CD4-positive, alpha-beta memory T cell (primary cell): ENCODE measurements at regions not wholly inside any gene's neighbourhood (a gene's known extent, or its start where the extent isn't known, plus 50 kb on each side); places are given as distances from the start of the nearest gene placed in this dataset.

Source experiments
- CTCF ChIA-PET: fragments of 350-600 bp; sonication (Branson Sonifier 250); formaldehyde crosslinking; loops from one replicate; lab custom pipeline; 2021; ENCODE audit warnings: inconsistent platforms; ENCODE audit not compliant: partially characterized antibody; lab: Charles Lee
- POLR2A ChIA-PET: fragments of 350-600 bp; sonication (Branson Sonifier 250); formaldehyde crosslinking; loops from one replicate; lab custom pipeline; 2021; ENCODE audit not compliant: partially characterized antibody; lab: Charles Lee
- DNase-seq, 5 donors: peaks; one replicate each; pipeline versions ENCODE4 v3.0.0 to v3.0.0-alpha.2; 2020 to 2022; ENCODE audit warnings: mixed read lengths in 1 of 5
- H3K27ac ChIP-seq: one replicate; pipeline ENCODE4 v1.7.0; 2013; ENCODE audit warnings: low read depth, low read length
- H3K27me3 ChIP-seq: 2 replicates; pipeline ENCODE4 v1.7.0; 2013; ENCODE audit warnings: mild to moderate bottlenecking, low read length, moderate library complexity; ENCODE audit not compliant: insufficient read depth
- H3K36me3 ChIP-seq: 2 replicates; pipeline ENCODE4 v1.7.0; 2013; ENCODE audit warnings: mild to moderate bottlenecking, low read length, moderate library complexity; ENCODE audit not compliant: insufficient read depth
- H3K4me1 ChIP-seq: 2 replicates; pipeline ENCODE4 v1.7.0; 2013; ENCODE audit warnings: mild to moderate bottlenecking, low read length, moderate library complexity; ENCODE audit not compliant: insufficient read depth
- H3K4me3 ChIP-seq, 2 donors: one replicate each; pipeline ENCODE4 v1.7.0; 2013; ENCODE audit warnings: low read length in 2 of 2, mild to moderate bottlenecking in 1 of 2
- H3K9me3 ChIP-seq, 2 donors: one replicate each; pipeline ENCODE4 v1.7.0; 2013; ENCODE audit warnings: low read length in 2 of 2, control low read depth in 1 of 2; ENCODE audit not compliant: control insufficient read depth in 1 of 2
- H3K27ac Mint-ChIP-seq, 7 donors: one replicate each; pipeline ENCODE4 v1.8.0; 2020 to 2021; ENCODE audit warnings: mixed read lengths in 7 of 7, mild to moderate bottlenecking in 6 of 7, inconsistent platforms in 3 of 7, moderate library complexity in 3 of 7
- H3K27me3 Mint-ChIP-seq, 2 donors: one replicate each; pipeline ENCODE4 v1.8.0; 2020 to 2021; ENCODE audit warnings: mixed read lengths in 2 of 2
- H3K36me3 Mint-ChIP-seq, 2 donors: one replicate each; pipeline ENCODE4 v1.8.0; 2020 to 2021; ENCODE audit warnings: mixed read lengths in 2 of 2, inconsistent platforms in 1 of 2, mild to moderate bottlenecking in 1 of 2
- H3K4me1 Mint-ChIP-seq, 4 donors: one replicate each; pipeline ENCODE4 v1.8.0; 2020 to 2021; ENCODE audit warnings: mixed read lengths in 4 of 4, mild to moderate bottlenecking in 1 of 4
- H3K4me3 Mint-ChIP-seq, 8 donors: one replicate each; pipeline ENCODE4 v1.8.0; 2020 to 2021; ENCODE audit warnings: mixed read lengths in 8 of 8, mild to moderate bottlenecking in 7 of 8, moderate library complexity in 6 of 8, inconsistent platforms in 3 of 8
- H3K9me3 Mint-ChIP-seq, 8 donors: one replicate each; pipeline ENCODE4 v1.8.0; 2020 to 2021; ENCODE audit warnings: mixed read lengths in 8 of 8, mild to moderate bottlenecking in 5 of 8, inconsistent platforms in 3 of 8, moderate library complexity in 1 of 8
- intact Hi-C: fragments of 100-400 bp; cut with micrococcal nuclease; formaldehyde crosslinking; loops from one replicate; pipeline ENCODE4 v1.15.1; 2023

GRCh38 chr5:3163626-3164025, 412.1 kb upstream of the IRX2 start:
- intact Hi-C loops = no loop called here
- no peaks in the 10 kb centered on the region for H3K9me3 ChIP-seq
- no peaks in the 10 kb centered on the region for H3K4me1 ChIP-seq
- no peaks in the 10 kb centered on the region for H3K36me3 ChIP-seq
- ChIA-PET CTCF (no interaction called here), POLR2A (no interaction called here)
- H3K27ac ChIP-seq = no peak overlapping the region
- no peaks in the 10 kb centered on the region for H3K36me3 Mint-ChIP-seq
- no peaks in the 10 kb centered on the region for H3K27me3 ChIP-seq
- no peaks in the 10 kb centered on the region for H3K4me1 Mint-ChIP-seq
- no peak overlapping the region for H3K4me3 ChIP-seq
- H3K4me3 Mint-ChIP-seq = no peak overlapping the region
- peaks cover 2 to 39% (median 25%) of the 10 kb centered on the region in 8 donors for H3K9me3 Mint-ChIP-seq
- no peak overlapping the region for H3K27ac Mint-ChIP-seq
- no peak for DNase-seq
- H3K27me3 Mint-ChIP-seq = peaks cover 0 to 2% of the 10 kb centered on the region in 2 donors

- H3K36me3 ChIP-seq = no peaks in the 10 kb centered on the region
- CTCF ChIA-PET = no interaction called here
- no peaks in the 10 kb centered on the region for H3K27me3 ChIP-seq
- no peak overlapping the region for H3K27ac ChIP-seq
- Mint-ChIP-seq H3K4me1 (no peaks in the 10 kb centered on the region), H3K36me3 (no peaks in the 10 kb centered on the region), H3K27me3 (peaks cover 0 to 2% of the 10 kb centered on the region in 2 donors), H3K9me3 (peaks cover 0 to 25% (median 14%) of the 10 kb centered on the region in 8 donors), H3K4me3 (no peak overlapping the region), H3K27ac (no peak overlapping the region)
- no peaks in the 10 kb centered on the region for H3K4me1 ChIP-seq
- POLR2A ChIA-PET = no interaction called here
- no peak for DNase-seq
- no peak overlapping the region for H3K4me3 ChIP-seq
- intact Hi-C loops = no loop called here
- no peaks in the 10 kb centered on the region for H3K9me3 ChIP-seq
Measured at GRCh38 chr5:3161672-3162071, 410.2 kb upstream of the IRX2 start.

- no peak for DNase-seq
- Histone ChIP-seq H3K27ac (no peak overlapping the region), H3K4me1 (no peaks in the 10 kb centered on the region), H3K9me3 (no peaks in the 10 kb centered on the region), H3K36me3 (no peaks in the 10 kb centered on the region), H3K4me3 (no peak overlapping the region), H3K27me3 (no peaks in the 10 kb centered on the region)
- no peaks in the 10 kb centered on the region for H3K27me3 Mint-ChIP-seq
- peaks cover 0 to 15% (median 8%) of the 10 kb centered on the region in 8 donors for H3K9me3 Mint-ChIP-seq
- H3K27ac Mint-ChIP-seq = no peak overlapping the region
- ChIA-PET POLR2A (no interaction called here), CTCF (no interaction called here)
- intact Hi-C loops = no loop called here
- H3K4me3 Mint-ChIP-seq = no peak overlapping the region
- H3K36me3 Mint-ChIP-seq = no peaks in the 10 kb centered on the region
- H3K4me1 Mint-ChIP-seq = no peaks in the 10 kb centered on the region
Measured at GRCh38 chr5:3157214-3157613, 405.7 kb upstream of the IRX2 start.

- no peaks in the 10 kb centered on the region for H3K27me3 Mint-ChIP-seq
- Histone ChIP-seq H3K27ac (no peak overlapping the region), H3K27me3 (no peaks in the 10 kb centered on the region), H3K4me1 (no peaks in the 10 kb centered on the region), H3K36me3 (no peaks in the 10 kb centered on the region), H3K9me3 (no peaks in the 10 kb centered on the region), H3K4me3 (no peak overlapping the region)
- H3K36me3 Mint-ChIP-seq = no peaks in the 10 kb centered on the region
- no peak overlapping the region for H3K4me3 Mint-ChIP-seq
- ChIA-PET CTCF (no interaction called here), POLR2A (no interaction called here)
- DNase-seq = no peak
- intact Hi-C loops = no loop called here
- H3K9me3 Mint-ChIP-seq = peaks cover 0 to 25% (median 9%) of the 10 kb centered on the region in 8 donors
- H3K27ac Mint-ChIP-seq = no peak overlapping the region
- no peaks in the 10 kb centered on the region for H3K4me1 Mint-ChIP-seq
Measured at GRCh38 chr5:3155717-3156116, 404.2 kb upstream of the IRX2 start.

- H3K27ac Mint-ChIP-seq = no peak overlapping the region
Measured at GRCh38 chr5:3155046-3155445, 403.6 kb upstream of the IRX2 start.

GRCh38 chr5:3153906-3154305, 402.4 kb upstream of the IRX2 start:
- Mint-ChIP-seq H3K27ac (no peak overlapping the region), H3K9me3 (peaks cover 0 to 23% (median 10%) of the 10 kb centered on the region in 8 donors), H3K36me3 (no peaks in the 10 kb centered on the region), H3K4me3 (no peak overlapping the region), H3K27me3 (no peaks in the 10 kb centered on the region), H3K4me1 (no peaks in the 10 kb centered on the region)
- H3K4me1 ChIP-seq = no peaks in the 10 kb centered on the region
- ChIA-PET POLR2A (no interaction called here), CTCF (no interaction called here)
- no peaks in the 10 kb centered on the region for H3K9me3 ChIP-seq
- no peak for DNase-seq
- H3K27me3 ChIP-seq = no peaks in the 10 kb centered on the region
- H3K4me3 ChIP-seq = no peak overlapping the region
- no peak overlapping the region for H3K27ac ChIP-seq
- H3K36me3 ChIP-seq = no peaks in the 10 kb centered on the region
- intact Hi-C loops = no loop called here

More at GRCh38 chr5:3155046-3155445, 403.6 kb upstream of the IRX2 start:
- Mint-ChIP-seq H3K36me3 (no peaks in the 10 kb centered on the region), H3K27me3 (no peaks in the 10 kb centered on the region), H3K4me1 (no peaks in the 10 kb centered on the region), H3K9me3 (peaks cover 0 to 26% (median 9%) of the 10 kb centered on the region in 8 donors), H3K4me3 (no peak overlapping the region)
- Histone ChIP-seq H3K36me3 (no peaks in the 10 kb centered on the region), H3K27ac (no peak overlapping the region), H3K9me3 (no peaks in the 10 kb centered on the region), H3K4me1 (no peaks in the 10 kb centered on the region), H3K4me3 (no peak overlapping the region), H3K27me3 (no peaks in the 10 kb centered on the region)
- CTCF ChIA-PET = no interaction called here
- DNase-seq = no peak
- POLR2A ChIA-PET = no interaction called here
- intact Hi-C loops = no loop called here

GRCh38 chr5:3153226-3153858, 401.9 kb upstream of the IRX2 start:
- Mint-ChIP-seq H3K9me3 (peaks cover 3 to 23% (median 10%) of the 10 kb centered on the region in 8 donors), H3K4me1 (no peaks in the 10 kb centered on the region), H3K27ac (no peak overlapping the region), H3K27me3 (no peaks in the 10 kb centered on the region), H3K36me3 (no peaks in the 10 kb centered on the region), H3K4me3 (no peak overlapping the region)
- ChIA-PET POLR2A (no interaction called here), CTCF (no interaction called here)
- H3K27ac ChIP-seq = no peak overlapping the region
- DNase-seq = no peak
- no peaks in the 10 kb centered on the region for H3K9me3 ChIP-seq
- intact Hi-C loops = no loop called here
- H3K27me3 ChIP-seq = no peaks in the 10 kb centered on the region
- H3K4me1 ChIP-seq = no peaks in the 10 kb centered on the region
- H3K4me3 ChIP-seq = no peak overlapping the region
- no peaks in the 10 kb centered on the region for H3K36me3 ChIP-seq
